Stomach (tissue), 4 donors: ENCODE measurements at regions not wholly inside any gene's neighbourhood (a gene's known extent, or its start where the extent isn't known, plus 50 kb on each side); places are given as distances from the start of the nearest gene placed in this dataset.

Experiments
- CTCF ChIP-seq, 7 experiments: fragments of 450-650 bp in 4 of 7; fragments of 200-600 bp in 3 of 7; sonication (generic) in 3 of 7; IDR thresholded peaks; one replicate each; pipeline ENCODE4 v1.5.1; 2016 to 2019; ENCODE audit warnings: antibody characterized with exemption in 7 of 7, control low read depth in 2 of 7, mild to moderate bottlenecking in 1 of 7
- EP300 ChIP-seq: sonication (generic); formaldehyde crosslinking; IDR thresholded peaks from one replicate; pipeline ENCODE4 v1.6.1; 2017; ENCODE audit warnings: antibody characterized with exemption
- POLR2A ChIP-seq, 4 donors: fragments of 450-650 bp; IDR thresholded peaks; one replicate each; pipeline ENCODE4 v1.6.1; 2016; ENCODE audit warnings: antibody characterized with exemption in 4 of 4, control low read depth in 2 of 4, mild to moderate bottlenecking in 1 of 4, moderate library complexity in 1 of 4
- POLR2AphosphoS5 ChIP-seq, 3 donors: sonication (generic); formaldehyde crosslinking; IDR thresholded peaks; one replicate each; pipeline ENCODE4 v1.6.1; 2016; ENCODE audit warnings: antibody characterized with exemption in 3 of 3

- TF ChIP-seq POLR2AphosphoS5 (IDR thresholded peaks at IDR 0.05): no peak
- no peak for TF ChIP-seq POLR2A (IDR thresholded peaks at IDR 0.05)
- TF ChIP-seq CTCF (IDR thresholded peaks at IDR 0.05): no peak
- no peak for TF ChIP-seq EP300
These were observed 629.1 kb upstream of the SLC10A2 start for GRCh38 chr13:103695320-103695719.
